Trophoblast cell (in vitro differentiated cells and primary cell): ENCODE measurements at regions not wholly inside any gene's neighbourhood (a gene's known extent, or its start where the extent isn't known, plus 50 kb on each side); places are given as distances from the start of the nearest gene placed in this dataset.

ENCODE experiments used
- DNase-seq, 2 donors: peaks; one replicate each; pipeline ENCODE4 v3.0.0-alpha.2; 2016
- H2AFZ ChIP-seq: 2 replicates; pipeline ENCODE4 v1.6.1; 2013; ENCODE audit warnings: low read length, moderate library complexity, mild to moderate bottlenecking; ENCODE audit not compliant: insufficient read depth, poor library complexity
- H2AK5ac ChIP-seq: 2 replicates; pipeline ENCODE4 v1.6.1; 2013; ENCODE audit warnings: mild to moderate bottlenecking, low read length
- H2BK120ac ChIP-seq: 2 replicates; pipeline ENCODE4 v1.6.1; 2013; ENCODE audit warnings: low read length, mild to moderate bottlenecking, moderate library complexity; ENCODE audit not compliant: insufficient read depth, poor library complexity
- H2BK12ac ChIP-seq: 2 replicates; pipeline ENCODE4 v1.6.1; 2013; ENCODE audit warnings: mild to moderate bottlenecking, low read length, moderate library complexity
- H2BK5ac ChIP-seq: 2 replicates; pipeline ENCODE4 v1.6.1; 2013; ENCODE audit warnings: low read length, low read depth, moderate library complexity, mild to moderate bottlenecking; ENCODE audit not compliant: poor library complexity
- H3K14ac ChIP-seq: 2 replicates; pipeline ENCODE4 v1.6.1; 2013; ENCODE audit warnings: mild to moderate bottlenecking, low read length
- H3K18ac ChIP-seq: 2 replicates; pipeline ENCODE4 v1.6.1; 2013; ENCODE audit warnings: mild to moderate bottlenecking, low read length
- H3K23ac ChIP-seq: 2 replicates; pipeline ENCODE4 v1.6.1; 2013; ENCODE audit warnings: low read length
- H3K27ac ChIP-seq: 2 replicates; pipeline ENCODE4 v1.5.1; 2013; ENCODE audit warnings: low read depth, mild to moderate bottlenecking, inconsistent platforms, low read length, moderate library complexity
- H3K27me3 ChIP-seq: 2 replicates; pipeline ENCODE4 v1.6.1; 2013; ENCODE audit warnings: inconsistent platforms, mild to moderate bottlenecking, low read length, moderate library complexity; ENCODE audit not compliant: insufficient read depth
- H3K36me3 ChIP-seq, 2 experiments: 1 replicate in 1 of 2; 2 replicates in 1 of 2; pipeline ENCODE4 v1.6.1; 2013; ENCODE audit warnings: low read length in 2 of 2, mild to moderate bottlenecking in 2 of 2, moderate library complexity in 1 of 2; ENCODE audit not compliant: insufficient read depth in 2 of 2, control insufficient read depth in 1 of 2
- H3K4ac ChIP-seq: 2 replicates; pipeline ENCODE4 v1.6.1; 2013; ENCODE audit warnings: low read depth, mild to moderate bottlenecking, low read length, moderate library complexity
- H3K4me1 ChIP-seq, 2 experiments: 1 replicate in 1 of 2; 2 replicates in 1 of 2; pipeline ENCODE4 v1.6.1; 2013; ENCODE audit warnings: low read length in 2 of 2, mild to moderate bottlenecking in 2 of 2, moderate library complexity in 1 of 2; ENCODE audit not compliant: insufficient read depth in 2 of 2, control insufficient read depth in 1 of 2
- H3K4me2 ChIP-seq: 2 replicates; pipeline ENCODE4 v1.6.1; 2013; ENCODE audit warnings: inconsistent platforms, mild to moderate bottlenecking, low read length, moderate library complexity
- H3K4me3 ChIP-seq: 2 replicates; pipeline ENCODE4 v1.5.1; 2013; ENCODE audit warnings: mild to moderate bottlenecking, low read depth, low read length, inconsistent platforms
- H3K79me1 ChIP-seq: one replicate; pipeline ENCODE4 v1.6.1; 2013; ENCODE audit warnings: low read length
- H3K79me2 ChIP-seq: 2 replicates; pipeline ENCODE4 v1.6.1; 2013; ENCODE audit warnings: low read length, mild to moderate bottlenecking; ENCODE audit not compliant: control insufficient read depth, insufficient read depth, poor library complexity
- H3K9ac ChIP-seq: 2 replicates; pipeline ENCODE4 v1.6.1; 2013; ENCODE audit warnings: mild to moderate bottlenecking, low read length
- H3K9me3 ChIP-seq: 2 replicates; pipeline ENCODE4 v1.6.1; 2013; ENCODE audit warnings: low read depth, mild to moderate bottlenecking, control low read depth, inconsistent platforms, low read length; ENCODE audit not compliant: insufficient read depth
- H4K12ac ChIP-seq: 2 replicates; pipeline ENCODE4 v1.6.1; 2013; ENCODE audit warnings: low read depth, mild to moderate bottlenecking, low read length, moderate library complexity
- H4K8ac ChIP-seq: 2 replicates; pipeline ENCODE4 v1.6.1; 2013; ENCODE audit warnings: low read depth, mild to moderate bottlenecking, low read length, moderate library complexity
- H4K91ac ChIP-seq: one replicate; pipeline ENCODE4 v1.6.1; 2013; ENCODE audit warnings: low read depth, mild to moderate bottlenecking, low read length, moderate library complexity
- WGBS: extraction: QIAGEN DNeasy Blood & Tissue Kit; methylation state at CpG from one replicate; pipeline ENCODE4 v1.1.7; 2013; ENCODE audit warnings: missing lambda C conversion rate; ENCODE audit not compliant: insufficient read length, insufficient coverage; ENCODE audit errors: extremely low coverage; 5-methylcytosine and 5-hydroxymethylcytosine counted together

DNA sequence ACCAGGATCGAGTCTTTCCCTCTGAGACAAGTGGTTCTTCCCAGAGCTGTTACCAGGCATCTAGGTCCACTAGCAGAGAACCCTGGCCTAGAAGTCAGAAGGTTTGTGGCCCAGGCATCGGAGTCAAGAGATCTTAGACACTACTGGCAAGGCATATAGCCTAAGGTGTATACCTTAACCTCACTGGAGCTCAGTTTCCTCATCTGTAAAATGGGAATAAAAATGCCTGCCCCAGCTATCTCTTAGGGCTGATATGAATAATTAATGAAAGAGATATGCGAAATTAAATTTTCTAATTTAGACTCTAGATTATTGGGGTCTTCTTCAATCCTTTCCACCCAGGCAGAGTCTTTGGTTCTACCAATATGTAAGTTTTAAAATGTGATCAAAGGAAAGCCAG, 60.5 kb upstream of the NLK start:
- no peak overlapping the region for H2BK12ac ChIP-seq
- no peak overlapping the region for H3K23ac ChIP-seq
- no peaks in the 10 kb centered on the region for H3K79me1 ChIP-seq
- no peak overlapping the region for H3K9ac ChIP-seq
- H2AK5ac ChIP-seq: no peak overlapping the region
- H2BK120ac ChIP-seq: no peak overlapping the region
- no peaks in the 10 kb centered on the region for H3K36me3 ChIP-seq
- no peak overlapping the region for H2BK5ac ChIP-seq
- H3K18ac ChIP-seq: no peak overlapping the region
- DNase-seq: no peak
- H4K8ac ChIP-seq: no peak overlapping the region
- no peak overlapping the region for H2AFZ ChIP-seq
- no peaks in the 10 kb centered on the region for H3K27me3 ChIP-seq
- WGBS: no CpG with 5 or more reads among the region's 3 CpGs
- H4K91ac ChIP-seq: no peak overlapping the region
- H3K14ac ChIP-seq: no peak overlapping the region
- no peak overlapping the region for H3K4me3 ChIP-seq
- no peaks in the 10 kb centered on the region for H3K79me2 ChIP-seq
- no peak overlapping the region for H3K4me2 ChIP-seq
- H4K12ac ChIP-seq: no peak overlapping the region
- no peak overlapping the region for H3K4ac ChIP-seq
- H3K9me3 ChIP-seq: no peaks in the 10 kb centered on the region
- no peaks in the 10 kb centered on the region for H3K4me1 ChIP-seq
- H3K27ac ChIP-seq: no peak overlapping the region

DNA sequence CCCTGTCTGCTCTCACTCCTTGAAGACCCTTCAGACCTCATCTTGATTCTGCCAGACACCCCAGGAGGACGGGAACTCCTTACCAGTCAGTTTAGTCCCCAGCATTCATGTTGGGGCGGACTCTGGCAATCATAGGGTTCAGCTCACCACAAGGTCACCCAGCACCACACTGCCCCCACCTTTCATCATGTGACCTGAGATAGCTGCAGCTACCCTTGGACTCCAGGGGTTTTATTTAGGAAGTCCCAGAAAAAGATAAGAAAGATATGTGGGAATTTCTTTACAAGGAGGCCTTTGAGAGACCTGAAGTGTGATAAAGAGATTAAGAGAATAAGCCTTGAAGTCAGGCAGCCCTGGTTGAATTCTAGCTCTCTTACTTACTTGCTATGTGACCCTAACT, 59.8 kb upstream of the NLK start:
- H2BK12ac ChIP-seq: no peak overlapping the region
- no peak overlapping the region for H3K4me3 ChIP-seq
- H3K9me3 ChIP-seq: no peaks in the 10 kb centered on the region
- WGBS: no CpG with 5 or more reads among the region's 2 CpGs
- H3K4me2 ChIP-seq: no peak overlapping the region
- no peak overlapping the region for H2BK120ac ChIP-seq
- H3K23ac ChIP-seq: no peak overlapping the region
- no peak overlapping the region for H3K27ac ChIP-seq
- H3K27me3 ChIP-seq: no peaks in the 10 kb centered on the region
- H3K4me1 ChIP-seq: no peaks in the 10 kb centered on the region
- no peak overlapping the region for H3K4ac ChIP-seq
- no peak overlapping the region for H2AFZ ChIP-seq
- no peak overlapping the region for H2BK5ac ChIP-seq
- no peak for DNase-seq
- no peak overlapping the region for H4K12ac ChIP-seq
- H4K8ac ChIP-seq: no peak overlapping the region
- H4K91ac ChIP-seq: no peak overlapping the region
- H3K79me1 ChIP-seq: no peaks in the 10 kb centered on the region
- no peak overlapping the region for H3K18ac ChIP-seq
- no peaks in the 10 kb centered on the region for H3K36me3 ChIP-seq
- no peak overlapping the region for H3K9ac ChIP-seq
- H3K14ac ChIP-seq: no peak overlapping the region
- no peak overlapping the region for H2AK5ac ChIP-seq
- no peaks in the 10 kb centered on the region for H3K79me2 ChIP-seq

- Histone ChIP-seq H3K9me3 (no peaks in the 10 kb centered on the region), H3K9ac (no peak overlapping the region), H4K91ac (no peak overlapping the region), H3K27me3 (no peaks in the 10 kb centered on the region), H3K79me2 (no peaks in the 10 kb centered on the region), H2BK12ac (no peak overlapping the region), H3K4me2 (no peak overlapping the region), H2BK5ac (no peak overlapping the region), H4K8ac (no peak overlapping the region), H3K4me3 (no peak overlapping the region), H3K4me1 (peaks cover 0 to under 1% of the 10 kb centered on the region in 2 experiments), H2AK5ac (no peak overlapping the region), H3K14ac (no peak overlapping the region), H3K4ac (no peak overlapping the region), H2BK120ac (no peak overlapping the region), H3K79me1 (no peaks in the 10 kb centered on the region), H4K12ac (no peak overlapping the region), H3K23ac (no peak overlapping the region), H2AFZ (no peak overlapping the region), H3K18ac (no peak overlapping the region), H3K27ac (no peak overlapping the region), H3K36me3 (no peaks in the 10 kb centered on the region)
- no peak for DNase-seq
- WGBS: no CpG with 5 or more reads among the region's 1 CpG
Observed at GRCh38 chr17:27983853-27984252, 58.6 kb upstream of the NLK start.

- no peak overlapping the region for H3K4me3 ChIP-seq
- H3K4me1 ChIP-seq: peaks cover 0 to 2% of the 10 kb centered on the region in 2 experiments
- H3K79me2 ChIP-seq: no peaks in the 10 kb centered on the region
- no peaks in the 10 kb centered on the region for H3K27me3 ChIP-seq
- H2BK5ac ChIP-seq: no peak overlapping the region
- H3K79me1 ChIP-seq: no peaks in the 10 kb centered on the region
- no peak overlapping the region for H3K14ac ChIP-seq
- H2BK120ac ChIP-seq: no peak overlapping the region
- H2AFZ ChIP-seq: no peak overlapping the region
- H3K9ac ChIP-seq: no peak overlapping the region
- no peak overlapping the region for H3K4me2 ChIP-seq
- no peak overlapping the region for H3K27ac ChIP-seq
- no peaks in the 10 kb centered on the region for H3K36me3 ChIP-seq
- DNase-seq: no peak
- no peak overlapping the region for H3K23ac ChIP-seq
- no peak overlapping the region for H3K18ac ChIP-seq
- H3K9me3 ChIP-seq: no peaks in the 10 kb centered on the region
- no peak overlapping the region for H3K4ac ChIP-seq
- no CpG with 5 or more reads among the region's 7 CpGs for WGBS
- no peak overlapping the region for H4K8ac ChIP-seq
- H4K12ac ChIP-seq: no peak overlapping the region
- H2AK5ac ChIP-seq: no peak overlapping the region
- no peak overlapping the region for H4K91ac ChIP-seq
- no peak overlapping the region for H2BK12ac ChIP-seq
Observed at GRCh38 chr17:27984404-27984803, 58.1 kb upstream of the NLK start.
